ENCODE measurements at regions not wholly inside any gene's neighbourhood (a gene's known extent, or its start where the extent isn't known, plus 50 kb on each side); places are given as distances from the start of the nearest gene placed in this dataset.

DNA sequence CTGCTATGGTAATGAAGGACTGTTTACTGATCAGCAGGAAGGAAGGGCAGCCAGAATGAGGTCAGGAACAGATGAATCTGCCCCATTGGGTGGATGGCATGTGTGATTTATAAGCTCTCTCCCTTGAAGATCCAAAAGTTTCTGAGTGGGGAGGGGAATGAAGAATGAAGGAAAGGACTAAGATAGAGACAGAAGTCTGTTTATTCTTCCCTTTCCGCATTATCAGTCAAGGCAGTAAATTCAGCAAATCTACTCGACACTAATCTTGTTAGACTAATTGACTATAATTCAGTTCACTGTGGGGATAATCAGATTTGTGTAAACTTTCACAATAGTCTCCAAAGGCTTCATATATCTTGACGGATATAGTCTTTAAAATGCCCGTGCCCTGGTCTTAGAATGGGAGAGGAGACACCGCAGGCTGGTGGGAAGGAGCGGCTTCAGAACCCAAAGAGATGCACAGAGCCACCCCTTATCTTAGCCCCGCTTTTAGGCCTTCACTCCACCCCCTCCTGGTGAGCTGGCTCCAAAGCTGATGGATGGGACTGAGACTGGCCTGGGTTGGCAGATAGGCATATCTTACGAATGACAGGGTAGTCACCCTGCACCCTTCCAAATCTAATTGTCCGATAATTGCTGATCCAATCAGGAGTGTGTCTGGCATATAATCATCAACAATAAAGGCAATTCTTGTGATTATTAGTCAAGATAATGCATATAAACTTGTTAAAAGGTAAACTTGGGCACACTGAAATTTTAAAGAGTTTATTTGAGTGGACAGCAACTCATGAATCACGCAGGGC, 76.0 kb upstream of the PPM1J start:
- DNase-seq (ENCODE audit: low read depth in 4 of 4, low spot score in 3 of 4), result no peak

- DNase-seq (ENCODE audit: low read depth in 4 of 4, low spot score in 3 of 4), result no peak
Observed at GRCh38 chr1:112788561-112788960, 73.4 kb upstream of the PPM1J start.

DNA sequence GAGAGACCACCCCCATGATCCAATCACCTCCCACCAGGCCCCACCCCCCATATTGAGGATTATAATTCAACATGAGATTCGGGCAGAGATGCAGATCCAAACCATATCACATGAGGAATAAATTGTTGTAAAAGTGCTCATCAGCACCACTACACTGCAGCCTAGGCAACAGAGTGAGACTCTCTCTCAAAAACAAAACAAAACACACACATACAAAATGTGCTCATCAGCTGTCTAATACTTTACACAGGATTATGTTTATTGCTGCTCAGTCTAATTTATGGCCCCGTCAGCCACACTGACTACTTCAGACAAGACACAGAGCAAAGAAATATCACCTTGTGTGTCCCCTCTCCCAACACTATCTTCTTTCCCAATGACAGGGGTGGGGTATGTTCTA, 72.9 kb upstream of the PPM1J start:
- no peak for DNase-seq (ENCODE audit: low read depth in 4 of 4, low spot score in 3 of 4)

DNA sequence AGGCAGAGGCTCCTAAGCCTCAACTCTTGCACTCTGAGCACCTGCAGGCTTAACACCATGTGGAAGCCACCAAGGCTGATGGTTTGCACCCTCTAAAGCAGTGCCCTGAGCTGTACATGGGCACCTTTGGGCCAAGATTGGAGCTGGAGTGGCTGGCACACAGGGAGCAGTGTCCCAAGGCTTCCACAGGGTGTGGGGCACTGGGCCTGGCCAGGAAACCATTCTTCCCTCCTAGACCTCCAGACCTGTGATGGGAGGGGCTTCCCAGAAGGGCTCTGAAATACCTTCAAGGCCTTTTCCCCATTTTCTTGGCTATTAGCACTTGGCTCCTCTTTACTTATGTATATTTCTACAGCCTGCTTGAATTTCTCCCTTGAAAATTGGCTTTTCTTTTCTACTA, 67.9 kb upstream of the PPM1J start:
- no peak for DNase-seq (ENCODE audit: low read depth in 4 of 4, low spot score in 3 of 4)

- DNase-seq (ENCODE audit: low read depth in 4 of 4, low spot score in 3 of 4), result no peak
Observed at GRCh38 chr1:112779665-112780526, 64.8 kb upstream of the PPM1J start.

- no peak for DNase-seq (ENCODE audit: low read depth in 4 of 4, low spot score in 3 of 4)
Observed at GRCh38 chr1:112778137-112778536, 63.0 kb upstream of the PPM1J start.

DNA sequence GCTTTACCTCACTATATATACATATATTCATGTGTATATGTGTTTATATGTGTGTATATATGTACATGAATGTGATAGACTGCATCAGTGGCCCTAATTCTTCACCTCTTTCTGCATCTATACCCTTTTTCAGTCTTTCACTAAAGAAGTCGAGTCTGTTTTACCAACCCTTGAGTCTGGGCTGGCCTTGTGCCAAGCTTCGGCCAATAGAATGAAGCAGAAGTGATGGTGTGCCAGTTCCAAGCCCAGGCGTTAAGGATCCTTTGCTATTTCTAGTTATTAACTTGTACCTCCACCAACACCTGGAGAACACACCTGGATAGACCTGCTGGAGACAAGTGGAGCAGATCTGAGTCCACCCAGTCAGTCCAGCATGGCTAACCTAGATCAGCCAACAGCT, 61.6 kb upstream of the PPM1J start:
- no peak for DNase-seq (ENCODE audit: low read depth in 4 of 4, low spot score in 3 of 4)

- DNase-seq (ENCODE audit: low read depth in 4 of 4, low spot score in 3 of 4), result no peak
Observed at GRCh38 chr1:112772781-112773180, 57.6 kb upstream of the PPM1J start.

DNA sequence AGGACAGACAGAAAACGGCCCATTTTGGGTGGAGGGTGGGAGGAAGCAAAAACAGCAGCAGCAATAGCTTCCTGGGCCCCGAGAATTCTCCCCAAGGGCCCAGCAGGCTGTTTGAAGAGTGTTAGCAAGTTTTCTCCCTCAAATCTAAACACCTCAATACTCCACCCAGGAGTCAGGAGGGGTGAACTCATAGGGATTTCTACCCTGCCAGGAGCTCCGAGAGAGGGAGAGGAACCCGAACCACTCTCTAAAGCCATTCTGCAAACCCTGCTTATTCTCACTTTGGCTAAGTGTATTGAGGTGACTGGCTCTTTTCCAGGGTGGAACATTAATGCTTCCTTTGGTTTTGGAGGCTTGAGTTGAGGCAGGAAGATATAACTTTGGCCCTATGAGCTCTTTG, 55.6 kb upstream of the PPM1J start:
- no peak for DNase-seq (ENCODE audit: low read depth in 4 of 4, low spot score in 3 of 4)

GRCh38 chr1:112769611-112770010, 54.5 kb upstream of the PPM1J start:
- DNase-seq (ENCODE audit: low read depth in 4 of 4, low spot score in 3 of 4), result no peak

DNA sequence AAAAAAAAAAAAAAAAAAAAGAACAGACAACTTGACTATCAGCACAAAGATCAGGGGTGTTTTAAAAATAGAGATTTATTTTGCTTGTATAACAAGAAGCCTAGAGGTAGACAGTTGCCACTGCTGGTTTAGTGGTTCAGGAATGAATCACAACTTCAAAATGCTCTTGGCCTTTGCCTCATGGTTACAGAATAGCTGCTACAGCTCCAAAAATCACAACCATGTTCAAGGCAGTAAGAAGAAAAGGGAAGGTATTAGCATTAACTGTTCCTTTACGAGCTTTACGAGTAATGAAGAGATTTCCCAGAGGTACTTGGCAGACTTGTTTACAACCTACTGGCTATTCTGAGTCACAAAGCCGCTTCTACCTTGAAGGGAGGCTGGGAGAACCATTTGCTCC, 52.5 kb upstream of the PPM1J start:
- DNase-seq (ENCODE audit: low read depth in 4 of 4, low spot score in 3 of 4), result no peak
